ENCODE measurements at regions not wholly inside any gene's neighbourhood (a gene's known extent, or its start where the extent isn't known, plus 50 kb on each side); places are given as distances from the start of the nearest gene placed in this dataset.

GRCh38 chr1:29767088-29767685, 530.9 kb downstream of the PTPRU start:
- in situ Hi-C loops (cut with HindIII; ENCODE audit: extremely low pct_ligation_motif_present, low pct_unique_long_range_greater_than_20kb): no loop called here
- CTCF ChIA-PET (ENCODE audit: low intra/inter-chr PET ratio, low total read pairs): no interaction called here
- ATAC-seq: no peak

GRCh38 chr1:29762635-29763034, 526.3 kb downstream of the PTPRU start:
- Histone ChIP-seq H3K36me3 (replicated peaks in 1 of 2; ENCODE audit: control insufficient read depth in 1 of 2, insufficient read depth in 2 of 2, low read length in 2 of 2) (no peaks in the 10 kb centered on the region), H3K27me3 (ENCODE audit: control insufficient read depth in 1 of 2, insufficient read depth in 2 of 2, low read length in 2 of 2) (no peaks in the 10 kb centered on the region; a peak in 1 of 5 replicates), H3K9ac (ENCODE audit: insufficient read depth, low read depth, low read length) (no peak overlapping the region), H4K20me1 (ENCODE audit: insufficient read depth, low read length) (no peaks in the 10 kb centered on the region), H3K4me2 (ENCODE audit: low read depth, low read length) (no peak overlapping the region), H3K27ac (ENCODE audit: extremely low read length, insufficient read depth, low read length) (no peak overlapping the region), H3K79me2 (ENCODE audit: insufficient read depth, low read length) (no peaks in the 10 kb centered on the region), H3K4me3 (replicated peaks in 1 of 3; ENCODE audit: insufficient read depth in 1 of 3, low read depth in 2 of 3, low read length in 3 of 3) (no peak overlapping the region), H2AFZ (ENCODE audit: low read length) (no peak overlapping the region), H3K4me1 (ENCODE audit: insufficient read depth, low read length) (no peaks in the 10 kb centered on the region), H3K9me3 (ENCODE audit: low read length) (no peaks in the 10 kb centered on the region)
- ChIA-PET CTCF (ENCODE audit: low intra/inter-chr PET ratio, low total read pairs) (no interaction called here), POLR2A (no interaction called here)
- BruUV-seq (replicated peaks): no TSS peak
- intact Hi-C loops (cut with micrococcal nuclease; ENCODE audit: unreplicated experiment) (no loop called here), in situ Hi-C loops (cut with HindIII; ENCODE audit: extremely low pct_ligation_motif_present, low pct_unique_long_range_greater_than_20kb) (no loop called here)
- 9% methylated on average over 3 of the region's 3 CpGs for WGBS (ENCODE audit: low lambda C conversion rate)
- TF ChIP-seq CHD2 (IDR thresholded peaks at IDR 0.05; ENCODE audit: low read depth, low read length): no peak
- TF ChIP-seq ELF4 (CRISPR knock-in tag; IDR thresholded peaks at IDR 0.05; ENCODE audit: borderline replicate concordance): no peak
- TF ChIP-seq HMG20B (CRISPR knock-in tag; conservative IDR thresholded peaks at IDR 0.05): no peak
- TF ChIP-seq ZNF251 (CRISPR knock-in tag; IDR thresholded peaks at IDR 0.05): no peak
- no peak for FAIRE-seq
- ATAC-seq: no peak
- no peak for DNase-seq (ENCODE audit: low spot score)

More at GRCh38 chr1:29767088-29767685, 530.9 kb downstream of the PTPRU start:
- BruUV-seq (replicated peaks): no TSS peak
- no peaks in the 10 kb centered on the region for H4K20me1 ChIP-seq (ENCODE audit: insufficient read depth, low read length)
- no peak overlapping the region for H3K4me2 ChIP-seq (ENCODE audit: low read depth, low read length)
- POLR2A ChIA-PET: interaction anchor here (0.7 kb wide), 1 partner anchor 459 kb away, joined by 3 read pairs; no protein-coding TSS in a partner anchor
- intact Hi-C loops (cut with micrococcal nuclease; ENCODE audit: unreplicated experiment): no loop called here
- H3K9ac ChIP-seq (ENCODE audit: insufficient read depth, low read depth, low read length): no peak overlapping the region
- DNase-seq (ENCODE audit: low spot score) (no peak), FAIRE-seq (no peak)
- H3K9me3 ChIP-seq (ENCODE audit: low read length): no peaks in the 10 kb centered on the region
- no peak overlapping the region for H3K27ac ChIP-seq (ENCODE audit: extremely low read length, insufficient read depth, low read length)
- TF ChIP-seq CREM (IDR thresholded peaks at IDR 0.05) (no peak), CREM (CRISPR knock-in tag; IDR thresholded peaks at IDR 0.05) (no peak), MXI1 (IDR thresholded peaks at IDR 0.05; ENCODE audit: borderline replicate concordance, low read depth, low read length) (no peak), ZNF382 (CRISPR knock-in tag; IDR thresholded peaks at IDR 0.05; ENCODE audit: borderline replicate concordance) (no peak), ZNF878 (CRISPR knock-in tag; IDR thresholded peaks at IDR 0.05) (no peak), NR0B2 (CRISPR knock-in tag; IDR thresholded peaks at IDR 0.05) (no peak), HOXA3 (CRISPR knock-in tag; IDR thresholded peaks at IDR 0.05) (no peak), ZFAT (CRISPR knock-in tag; conservative IDR thresholded peaks at IDR 0.05) (no peak)
- H3K79me2 ChIP-seq (ENCODE audit: insufficient read depth, low read length): no peaks in the 10 kb centered on the region
- H3K4me1 ChIP-seq (ENCODE audit: insufficient read depth, low read length): no peaks in the 10 kb centered on the region
- H3K27me3 ChIP-seq (ENCODE audit: control insufficient read depth in 1 of 2, insufficient read depth in 2 of 2, low read length in 2 of 2): no peaks in the 10 kb centered on the region; a peak in 1 of 5 replicates
- WGBS (ENCODE audit: low lambda C conversion rate): 27% methylated on average over 19 of the region's 27 CpGs
- H2AFZ ChIP-seq (ENCODE audit: low read length): no peak overlapping the region
- no peaks in the 10 kb centered on the region for H3K36me3 ChIP-seq (replicated peaks in 1 of 2; ENCODE audit: control insufficient read depth in 1 of 2, insufficient read depth in 2 of 2, low read length in 2 of 2)
- H3K4me3 ChIP-seq (replicated peaks in 1 of 3; ENCODE audit: insufficient read depth in 1 of 3, low read depth in 2 of 3, low read length in 3 of 3): no peak overlapping the region
